IMR-90 (cell line): ENCODE measurements at regions not wholly inside any gene's neighbourhood (a gene's known extent, or its start where the extent isn't known, plus 50 kb on each side); places are given as distances from the start of the nearest gene placed in this dataset.

Experiments
- ATAC-seq: fragments of 200-7000 bp; cut with Tn5 transposase; 2 replicates; pipeline ENCODE4 v1.9.1; 2020; ENCODE audit warnings: low read depth, mild to moderate bottlenecking, moderate library complexity
- BruUV-seq: library from RNA; stranded (reverse); fragments of 400-500 nt; replicated peaks from 2 replicates; lab custom pipeline; 2021; lab: Mats Ljungman, UMichigan
- CTCF ChIA-PET: fragments of 300-600 bp; formaldehyde crosslinking; extraction: SDS; loops from one replicate; lab custom pipeline; 2021; ENCODE audit warnings: antibody characterized with exemption; lab: Yijun Ruan, JAX
- POLR2A ChIA-PET: fragments of 300-600 bp; sonication (Branson Sonifier 250); formaldehyde crosslinking; loops from one replicate; lab custom pipeline; 2022; ENCODE audit warnings: antibody characterized with exemption; ENCODE audit not compliant: unreplicated experiment; lab: Charles Lee
- DNase-seq: peaks from one replicate; pipeline ENCODE4 v3.0.0; 2013
- H2AFZ ChIP-seq: replicated peaks from 2 replicates; pipeline ENCODE3; 2013; ENCODE audit warnings: low read length, mild to moderate bottlenecking; ENCODE audit not compliant: poor library complexity
- H2AK5ac ChIP-seq: 2 replicates; pipeline ENCODE4 v1.6.1; 2013; ENCODE audit warnings: low read depth, low read length, inconsistent platforms
- H2AK9ac ChIP-seq: replicated peaks from 2 replicates; pipeline ENCODE3; 2013; ENCODE audit warnings: mild to moderate bottlenecking, low read depth, low read length, moderate library complexity; ENCODE audit not compliant: poor library complexity
- H2BK120ac ChIP-seq: 2 replicates; pipeline ENCODE4 v1.6.1; 2013; ENCODE audit warnings: low read depth, low read length, inconsistent platforms
- H2BK15ac ChIP-seq: 3 replicates; pipeline ENCODE4 v1.6.1; 2013; ENCODE audit warnings: low read depth, low read length, inconsistent platforms
- H2BK20ac ChIP-seq: 2 replicates; pipeline ENCODE4 v1.6.1; 2013; ENCODE audit warnings: low read depth, mild to moderate bottlenecking, inconsistent platforms, low read length, moderate library complexity
- H2BK5ac ChIP-seq: 2 replicates; pipeline ENCODE4 v1.6.1; 2013; ENCODE audit warnings: mild to moderate bottlenecking, low read depth, low read length, inconsistent platforms; ENCODE audit not compliant: poor library complexity, severe bottlenecking
- H3K14ac ChIP-seq: replicated peaks from 2 replicates; pipeline ENCODE4 v1.6.1; 2013; ENCODE audit warnings: low read depth, low read length, inconsistent platforms
- H3K18ac ChIP-seq: 2 replicates; pipeline ENCODE4 v1.6.1; 2013; ENCODE audit warnings: low read depth, low read length, control low read depth
- H3K23ac ChIP-seq: 2 replicates; pipeline ENCODE4 v1.6.1; 2013; ENCODE audit warnings: low read depth, low read length, inconsistent platforms
- H3K27ac ChIP-seq: 2 replicates; pipeline ENCODE4 v1.5.1; 2013; ENCODE audit warnings: mild to moderate bottlenecking, control low read depth, low read length; ENCODE audit not compliant: insufficient read depth
- H3K27me3 ChIP-seq: 2 replicates; pipeline ENCODE4 v1.6.1; 2013; ENCODE audit warnings: low read length; ENCODE audit not compliant: control insufficient read depth, insufficient read depth
- H3K36me3 ChIP-seq: 2 replicates; pipeline ENCODE4 v1.6.1; 2013; ENCODE audit warnings: low read length, mixed read lengths; ENCODE audit not compliant: control insufficient read depth, insufficient read depth
- H3K4ac ChIP-seq: 2 replicates; pipeline ENCODE4 v1.6.1; 2013; ENCODE audit warnings: low read depth, low read length, inconsistent platforms
- H3K4me1 ChIP-seq: 2 replicates; pipeline ENCODE4 v1.6.1; 2013; ENCODE audit warnings: low read length, mixed read lengths; ENCODE audit not compliant: control insufficient read depth, insufficient read depth
- H3K4me2 ChIP-seq: 2 replicates; pipeline ENCODE4 v1.6.1; 2013; ENCODE audit warnings: low read depth, mild to moderate bottlenecking, control low read depth, low read length, moderate library complexity
- H3K4me3 ChIP-seq: 2 replicates; pipeline ENCODE4 v1.5.1; 2013; ENCODE audit warnings: low read depth, mild to moderate bottlenecking, control low read depth, low read length, moderate library complexity; ENCODE audit not compliant: insufficient read depth
- H3K56ac ChIP-seq: 2 replicates; pipeline ENCODE4 v1.6.1; 2013; ENCODE audit warnings: low read length, inconsistent platforms; ENCODE audit not compliant: insufficient read depth; ENCODE audit errors: extremely low read depth
- H3K79me1 ChIP-seq, 2 experiments: 2 replicates each; pipeline ENCODE4 v1.6.1; 2013; ENCODE audit warnings: low read length in 2 of 2, inconsistent platforms in 1 of 2, low read depth in 1 of 2
- H3K9ac ChIP-seq: 2 replicates; pipeline ENCODE4 v1.6.1; 2013; ENCODE audit warnings: low read depth, low read length, control low read depth
- H3K9me1 ChIP-seq: 2 replicates; pipeline ENCODE4 v1.6.1; 2013; ENCODE audit warnings: low read length, inconsistent platforms; ENCODE audit not compliant: insufficient read depth
- H3K9me3 ChIP-seq: 2 replicates; pipeline ENCODE4 v1.6.1; 2013; ENCODE audit warnings: low read length; ENCODE audit not compliant: control insufficient read depth, insufficient read depth
- H4K20me1 ChIP-seq: 2 replicates; pipeline ENCODE4 v1.6.1; 2013; ENCODE audit warnings: low read length, inconsistent platforms; ENCODE audit not compliant: insufficient read depth
- H4K5ac ChIP-seq: 2 replicates; pipeline ENCODE4 v1.6.1; 2013; ENCODE audit warnings: mild to moderate bottlenecking, low read depth, low read length, control low read depth
- H4K8ac ChIP-seq, 2 experiments: 2 replicates each; pipeline ENCODE4 v1.6.1; 2013; ENCODE audit warnings: low read depth in 2 of 2, low read length in 2 of 2, control low read depth in 1 of 2, inconsistent platforms in 1 of 2
- H4K91ac ChIP-seq: 2 replicates; pipeline ENCODE4 v1.6.1; 2013; ENCODE audit warnings: low read depth, low read length, inconsistent platforms; ENCODE audit not compliant: insufficient read depth
- BHLHE40 ChIP-seq: fragments of 150-350 bp; IDR thresholded peaks from 2 replicates; pipeline ENCODE4 v1.6.1; 2016; ENCODE audit warnings: mild to moderate bottlenecking, low read depth, low read length
- CEBPB ChIP-seq: IDR thresholded peaks from 2 replicates; pipeline ENCODE4 v1.6.1; 2012; ENCODE audit warnings: low read depth, low read length, improper control_type of control experiment
- ELK1 ChIP-seq: fragments of 150-350 bp; IDR thresholded peaks from 2 replicates; pipeline ENCODE4 v1.6.1; 2016; ENCODE audit warnings: low read depth, mild to moderate bottlenecking, low read length, moderate library complexity, borderline replicate concordance
- FOS ChIP-seq: fragments of 150-350 bp; IDR thresholded peaks from 2 replicates; pipeline ENCODE4 v1.6.1; 2016; ENCODE audit warnings: low read depth, low read length
- MAFK ChIP-seq: IDR thresholded peaks from 2 replicates; pipeline ENCODE4 v1.6.1; 2012; ENCODE audit warnings: low read depth, low read length, improper control_type of control experiment
- MAZ ChIP-seq: IDR thresholded peaks from 2 replicates; pipeline ENCODE4 v1.6.1; 2012; ENCODE audit warnings: low read depth, mild to moderate bottlenecking, low read length, improper control_type of control experiment, moderate library complexity, borderline replicate concordance
- MXI1 ChIP-seq: IDR thresholded peaks from 2 replicates; pipeline ENCODE4 v1.6.1; 2012; ENCODE audit warnings: low read depth, mild to moderate bottlenecking, low read length, moderate library complexity, borderline replicate concordance
- NFE2L2 ChIP-seq: fragments of 150-350 bp; IDR thresholded peaks from 2 replicates; pipeline ENCODE4 v1.6.1; 2016; ENCODE audit warnings: low read depth, mild to moderate bottlenecking, low read length
- POLR2A ChIP-seq: IDR thresholded peaks from 2 replicates; pipeline ENCODE4 v1.6.1; 2012; ENCODE audit warnings: mild to moderate bottlenecking, low read depth, low read length
- RAD21 ChIP-seq: IDR thresholded peaks from 2 replicates; pipeline ENCODE4 v1.6.1; 2012; ENCODE audit warnings: low read length, improper control_type of control experiment
- RCOR1 ChIP-seq: IDR thresholded peaks from 2 replicates; pipeline ENCODE4 v1.6.1; 2012; ENCODE audit warnings: mild to moderate bottlenecking, low read length, improper control_type of control experiment; ENCODE audit not compliant: insufficient replicate concordance
- RFX5 ChIP-seq: IDR thresholded peaks from 2 replicates; pipeline ENCODE4 v1.8.0; 2012; ENCODE audit warnings: low read depth, mild to moderate bottlenecking, low read length, moderate library complexity
- SMC3 ChIP-seq: fragments of 150-350 bp; IDR thresholded peaks from 2 replicates; pipeline ENCODE4 v1.6.1; 2016; ENCODE audit warnings: low read depth, mild to moderate bottlenecking, antibody characterized with exemption, low read length, moderate library complexity
- WGBS, 2 experiments: methylation state at CpG; one replicate each; pipeline versions ENCODE4 v1.1.5 to v1.1.7; 2013; ENCODE audit warnings: missing lambda C conversion rate in 2 of 2; ENCODE audit not compliant: insufficient read length in 1 of 2; ENCODE audit errors: extremely low coverage in 2 of 2; 5-methylcytosine and 5-hydroxymethylcytosine counted together
- dilution Hi-C: fragments of 300-500 bp; cut with HindIII; formaldehyde crosslinking; loops from one replicate; pipeline ENCODE4 v1.14.3; 2018; ENCODE audit warnings: low sequenced_read_pairs; ENCODE audit not compliant: unreplicated experiment
- in situ Hi-C: fragments of 300-500 bp; cut with MboI; formaldehyde crosslinking; loops from 3 replicates; pipeline ENCODE4 v1.14.3; 2019; ENCODE audit warnings: low sequenced_read_pairs, inconsistent platforms, mixed read lengths
- intact Hi-C: fragments of 100-400 bp; cut with micrococcal nuclease; formaldehyde crosslinking; loops from 2 replicates; pipeline ENCODE4 v1.10.0; 2022

GRCh38 chr5:142242272-142242671 is 82.5 kb downstream of the SPRY4 start:
- intact Hi-C loops (no loop called here), in situ Hi-C loops (no loop called here), dilution Hi-C loops (no loop called here)
- H3K27ac ChIP-seq: no peak overlapping the region
- no peak overlapping the region for H3K56ac ChIP-seq
- no peak overlapping the region for H2BK5ac ChIP-seq
- no CpG with 5 or more reads among the region's 3 CpGs for WGBS, 2 experiments
- H3K18ac ChIP-seq: no peak overlapping the region
- no peak overlapping the region for H3K4ac ChIP-seq
- H2BK120ac ChIP-seq: no peak overlapping the region
- H3K14ac ChIP-seq: no peak overlapping the region
- H3K36me3 ChIP-seq: no peaks in the 10 kb centered on the region
- no peak overlapping the region for H3K4me3 ChIP-seq
- peaks cover 5% of the 10 kb centered on the region for H3K4me1 ChIP-seq
- H3K4me2 ChIP-seq: no peak overlapping the region
- no peak for ATAC-seq
- no peak overlapping the region for H4K91ac ChIP-seq
- no peak overlapping the region for H2AK5ac ChIP-seq
- no peak overlapping the region for H2AFZ ChIP-seq
- TF ChIP-seq NFE2L2 (no peak), SMC3 (no peak), MAFK (no peak), MXI1 (no peak), BHLHE40 (no peak), MAZ (no peak), POLR2A (no peak), FOS (no peak), RCOR1 (no peak), RAD21 (no peak), CEBPB (no peak), ELK1 (no peak), RFX5 (no peak)
- POLR2A ChIA-PET: no interaction called here
- H2BK15ac ChIP-seq: no peak overlapping the region
- H3K9ac ChIP-seq: no peak overlapping the region
- no peaks in the 10 kb centered on the region for H4K20me1 ChIP-seq
- H4K5ac ChIP-seq: no peak overlapping the region
- BruUV-seq: no TSS peak
- no peak for DNase-seq
- no peaks in the 10 kb centered on the region for H3K79me1 ChIP-seq
- H2BK20ac ChIP-seq: no peak overlapping the region
- H3K27me3 ChIP-seq: no peaks in the 10 kb centered on the region
- no peak overlapping the region for H2AK9ac ChIP-seq
- CTCF ChIA-PET: no interaction called here
- no peaks in the 10 kb centered on the region; the same call in 1 of the 2 replicates for H3K9me1 ChIP-seq
- peaks cover 2% of the 10 kb centered on the region; the same call in 1 of the 2 replicates for H3K9me3 ChIP-seq
- H4K8ac ChIP-seq: no peak overlapping the region
- H3K23ac ChIP-seq: no peak overlapping the region
